Common myeloid progenitor, CD34-positive (primary cell): ENCODE measurements at regions not wholly inside any gene's neighbourhood (a gene's known extent, or its start where the extent isn't known, plus 50 kb on each side); places are given as distances from the start of the nearest gene placed in this dataset.
"Not testable (repeated sequence)": the region's sequence is repeated elsewhere in the genome, so short reads cannot be mapped to it uniquely, and the experiment has no call there.

Experiments used
- CTCF ChIA-PET: fragments of 350-600 bp; sonication (Branson Sonifier 250); formaldehyde crosslinking; loops from one replicate; lab custom pipeline; 2021; ENCODE audit warnings: antibody characterized with exemption; lab: Charles Lee
- POLR2A ChIA-PET: fragments of 350-600 bp; sonication (Branson Sonifier 250); formaldehyde crosslinking; loops from one replicate; lab custom pipeline; 2021; ENCODE audit warnings: antibody characterized with exemption; lab: Charles Lee
- DNase-seq, 3 donors: peaks; one replicate each; pipeline versions ENCODE4 v3.0.0 to v3.0.0-alpha.2; 2013
- H3K27ac ChIP-seq, 2 experiments: 1 replicate in 1 of 2; 2 replicates in 1 of 2; pipeline ENCODE4 v1.7.0; 2013; ENCODE audit warnings: inconsistent platforms in 2 of 2, low read length in 2 of 2, mild to moderate bottlenecking in 2 of 2, low read depth in 1 of 2, moderate library complexity in 1 of 2; ENCODE audit not compliant: severe bottlenecking in 2 of 2, insufficient read depth in 1 of 2, poor library complexity in 1 of 2
- H3K27me3 ChIP-seq, 5 experiments: replicated peaks in 2 of 5; 1 replicate in 3 of 5; 2 replicates in 2 of 5; pipeline versions ENCODE4 v1.6.1 to v1.7.0; 2013; ENCODE audit warnings: low read length in 4 of 5, mild to moderate bottlenecking in 2 of 5, moderate library complexity in 2 of 5, inconsistent platforms in 1 of 5; ENCODE audit not compliant: insufficient read depth in 5 of 5, control insufficient read depth in 4 of 5
- H3K36me3 ChIP-seq, 4 experiments: 1 replicate in 2 of 4; 2 replicates in 2 of 4; pipeline versions ENCODE4 v1.6.1 to v1.7.0; 2013; ENCODE audit warnings: low read length in 3 of 4, control low read depth in 1 of 4, mild to moderate bottlenecking in 1 of 4; ENCODE audit not compliant: control insufficient read depth in 4 of 4, insufficient read depth in 4 of 4
- H3K4me1 ChIP-seq, 4 experiments: 1 replicate in 3 of 4; 2 replicates in 1 of 4; pipeline versions ENCODE4 v1.6.1 to v1.7.1; 2013; ENCODE audit warnings: low read length in 3 of 4, mild to moderate bottlenecking in 3 of 4, control low read depth in 1 of 4, inconsistent platforms in 1 of 4, moderate library complexity in 1 of 4; ENCODE audit not compliant: control insufficient read depth in 4 of 4, insufficient read depth in 4 of 4; ENCODE audit errors: control extremely low read depth in 1 of 4
- H3K4me3 ChIP-seq, 7 experiments: 1 replicate in 4 of 7; 2 replicates in 3 of 7; pipeline versions ENCODE4 v1.5.1 to v1.7.0; 2013; ENCODE audit warnings: mild to moderate bottlenecking in 7 of 7, low read length in 6 of 7, moderate library complexity in 6 of 7, inconsistent platforms in 2 of 7, low read depth in 2 of 7, control low read depth in 1 of 7; ENCODE audit not compliant: insufficient read depth in 4 of 7, control insufficient read depth in 1 of 7; ENCODE audit errors: extremely low read depth in 1 of 7
- H3K9me3 ChIP-seq, 5 experiments: 1 replicate in 4 of 5; 2 replicates in 1 of 5; pipeline versions ENCODE4 v1.6.1 to v1.7.1; 2013; ENCODE audit warnings: low read length in 4 of 5, mild to moderate bottlenecking in 2 of 5, inconsistent platforms in 1 of 5, low read depth in 1 of 5, moderate library complexity in 1 of 5; ENCODE audit not compliant: control insufficient read depth in 4 of 5, insufficient read depth in 2 of 5; ENCODE audit errors: control extremely low read depth in 1 of 5
- WGBS: methylation state at CpG from one replicate; pipeline ENCODE4 v1.1.5; 2013; ENCODE audit not compliant: insufficient coverage; 5-methylcytosine and 5-hydroxymethylcytosine counted together

- H3K4me1 ChIP-seq, H3K27ac ChIP-seq, DNase-seq, H3K36me3 ChIP-seq, POLR2A ChIA-PET, H3K27me3 ChIP-seq, H3K4me3 ChIP-seq, H3K9me3 ChIP-seq, CTCF ChIA-PET: not testable (repeated sequence)
- WGBS = no CpG with 5 or more reads among the region's 12 CpGs
These were observed 52.0 kb upstream of the MRGPRE start for GRCh38 chr11:3284248-3284647.

DNA sequence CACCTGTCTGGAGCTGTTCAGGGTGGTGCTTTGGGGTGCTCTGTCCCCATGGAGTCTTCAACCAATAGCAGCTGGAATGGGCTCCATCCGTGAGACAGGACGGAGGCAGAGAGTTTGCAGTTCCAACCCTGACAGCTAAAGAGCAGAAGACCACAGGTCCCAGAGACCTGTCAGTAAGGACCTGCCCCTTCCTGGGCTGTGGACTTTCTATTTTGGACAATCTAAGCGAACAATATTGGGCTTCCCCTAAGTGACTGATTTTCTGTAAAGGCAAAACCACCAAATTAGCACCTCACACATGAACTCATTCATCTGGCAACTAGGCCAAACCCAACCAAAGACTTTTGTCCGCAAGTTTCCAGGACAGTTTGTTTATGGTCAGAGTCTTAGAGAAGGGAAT, 50.5 kb upstream of the MRGPRE start:
- H3K4me1 ChIP-seq, H3K9me3 ChIP-seq, H3K27ac ChIP-seq, H3K27me3 ChIP-seq, DNase-seq, H3K36me3 ChIP-seq, CTCF ChIA-PET, H3K4me3 ChIP-seq, POLR2A ChIA-PET: not testable (repeated sequence)
- WGBS = no CpG with 5 or more reads among the region's 4 CpGs
